ENCODE measurements at regions not wholly inside any gene's neighbourhood (a gene's known extent, or its start where the extent isn't known, plus 50 kb on each side); places are given as distances from the start of the nearest gene placed in this dataset.

GRCh38 chr3:59644479-59645402 lies 594.9 kb upstream of the CFAP20DC start:
- no peak for DNase-seq

DNA sequence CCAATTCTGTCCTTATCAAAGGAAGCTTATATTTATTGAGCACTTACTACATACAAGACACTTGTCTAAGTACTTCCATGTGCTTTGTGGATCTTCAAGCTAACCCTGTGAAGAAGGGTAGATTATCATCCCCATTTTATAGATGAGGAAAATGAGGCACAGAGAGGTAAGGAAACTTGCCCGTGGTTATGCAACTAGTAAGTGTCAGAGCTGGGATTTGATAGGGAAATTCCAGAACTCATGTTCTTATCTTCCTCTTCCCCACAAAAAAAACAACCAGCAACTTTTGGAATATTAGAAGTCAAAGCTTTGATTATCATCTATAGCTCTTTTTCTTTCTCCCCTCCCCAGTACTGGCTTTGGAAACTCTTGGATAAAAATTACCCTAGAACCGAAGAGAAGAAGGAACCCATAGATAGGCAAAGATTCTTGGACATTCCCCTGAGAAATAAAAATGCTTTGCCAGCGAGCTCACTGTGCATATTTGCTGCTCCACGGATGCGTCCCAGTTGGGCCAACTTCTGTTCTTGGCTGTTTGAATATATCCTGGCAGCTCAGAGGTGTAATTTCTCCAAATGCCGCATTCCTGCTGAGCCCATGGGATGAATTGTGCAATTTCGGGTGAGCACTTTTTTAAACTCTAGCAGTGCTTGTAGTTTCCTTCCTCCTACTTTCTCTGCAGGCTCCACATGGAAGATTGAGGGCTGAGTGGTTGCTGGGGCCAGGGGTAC lies 591.5 kb upstream of the CFAP20DC start:
- no peak for DNase-seq

DNA sequence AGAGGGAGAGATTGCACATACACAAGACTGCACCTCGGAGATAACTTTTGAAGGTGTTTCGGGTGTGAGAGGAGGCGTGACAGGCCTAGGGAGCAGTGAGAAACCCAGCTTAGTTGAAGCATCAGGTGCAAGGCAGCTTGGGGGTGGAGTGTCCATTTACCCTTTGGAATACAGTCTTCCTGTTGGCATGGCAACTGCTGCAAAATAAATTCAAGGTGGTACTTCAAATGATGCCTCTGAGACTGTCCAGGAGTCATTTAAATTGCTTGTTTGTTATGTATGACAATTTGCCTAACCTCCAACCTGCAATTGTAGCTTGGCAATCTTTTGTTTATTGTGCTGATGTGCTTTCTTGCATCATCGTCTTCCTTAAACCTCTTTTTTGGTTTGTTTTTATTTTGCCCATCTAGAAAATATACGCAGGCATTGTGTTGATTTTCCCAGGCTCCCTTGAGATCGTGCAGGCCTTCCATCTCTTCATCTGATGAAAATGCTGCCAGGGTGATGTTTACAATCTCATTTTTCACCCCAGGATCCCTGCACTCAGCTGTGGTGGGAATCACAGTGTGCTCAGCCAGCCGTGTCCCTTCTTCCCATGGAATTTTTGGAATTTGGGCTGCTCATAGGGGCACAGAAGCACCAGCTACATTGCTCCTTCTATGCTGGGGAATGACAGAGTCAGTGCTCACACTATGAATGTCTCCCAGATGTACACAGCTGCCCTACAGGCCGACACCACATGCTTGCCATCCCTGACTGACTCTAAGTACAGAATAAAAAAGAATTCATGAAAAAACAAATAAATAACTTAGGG lies 583.1 kb upstream of the CFAP20DC start:
- DNase-seq: no peak

- no peak for DNase-seq
Measured at GRCh38 chr3:59631482-59631881, 581.7 kb upstream of the CFAP20DC start.

GRCh38 chr3:59621037-59621436 lies 571.2 kb upstream of the CFAP20DC start:
- no peak for DNase-seq

DNA sequence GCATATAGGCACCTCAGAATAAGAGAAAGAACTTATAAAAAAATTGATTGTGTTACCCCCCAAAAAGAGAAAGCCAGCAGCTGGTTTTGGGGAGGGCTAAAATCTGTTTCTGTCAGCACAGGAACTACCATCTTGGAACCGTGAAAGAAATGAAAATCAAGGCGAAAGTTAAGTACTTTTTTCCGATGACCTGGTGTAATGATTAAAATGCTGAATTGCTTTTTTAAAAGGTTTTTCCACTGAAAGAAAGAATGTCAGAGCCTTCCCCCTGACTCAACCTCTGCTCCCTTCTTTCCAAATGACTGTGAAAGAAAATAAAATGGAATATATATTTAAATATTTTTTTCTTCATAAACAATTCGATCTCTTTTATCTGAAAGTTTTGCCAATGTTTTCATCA lies 570.5 kb upstream of the CFAP20DC start:
- no peak for DNase-seq

DNA sequence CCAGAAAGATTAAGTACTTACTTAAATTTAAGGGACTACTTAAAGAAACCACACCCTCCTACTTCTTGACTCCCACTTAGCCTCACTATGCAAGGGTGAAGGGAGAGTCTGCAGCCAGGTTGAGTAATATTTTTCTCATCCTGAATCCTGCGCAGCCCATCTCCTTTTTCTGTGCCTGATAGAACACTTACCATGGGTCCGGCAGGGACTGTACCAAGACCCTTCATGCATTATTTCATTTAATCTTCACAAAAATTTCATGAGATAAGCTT lies 562.6 kb upstream of the CFAP20DC start:
- no peak for DNase-seq

GRCh38 chr3:59611649-59612443 lies 562.0 kb upstream of the CFAP20DC start:
- DNase-seq: no peak

GRCh38 chr3:59609657-59610348 lies 560.0 kb upstream of the CFAP20DC start:
- no peak for DNase-seq

- DNase-seq: no peak
Measured at GRCh38 chr3:59608356-59608755, 558.5 kb upstream of the CFAP20DC start.

DNA sequence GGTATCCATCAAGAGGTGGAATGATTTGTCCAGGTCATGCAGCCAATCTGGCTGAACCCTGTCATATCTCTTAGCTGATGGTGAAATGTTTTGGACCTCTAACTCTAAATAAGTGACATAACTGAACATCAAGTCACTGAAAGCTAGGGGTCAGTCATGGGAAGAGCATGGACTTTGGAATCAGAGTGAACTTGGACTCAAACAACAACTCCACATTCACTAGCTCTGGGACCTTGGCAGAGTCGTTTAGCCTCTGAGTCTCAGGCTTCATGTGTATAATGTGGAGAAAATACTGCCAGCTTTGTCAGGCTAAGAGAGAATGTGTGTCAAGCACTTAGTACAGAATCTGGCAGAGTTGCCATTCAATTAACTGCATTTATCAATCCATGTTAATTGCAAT lies 557.8 kb upstream of the CFAP20DC start:
- DNase-seq: no peak

- DNase-seq: no peak
Measured at GRCh38 chr3:59606638-59607266, 556.9 kb upstream of the CFAP20DC start.

GRCh38 chr3:59605944-59606534 lies 556.2 kb upstream of the CFAP20DC start:
- DNase-seq: no peak

DNA sequence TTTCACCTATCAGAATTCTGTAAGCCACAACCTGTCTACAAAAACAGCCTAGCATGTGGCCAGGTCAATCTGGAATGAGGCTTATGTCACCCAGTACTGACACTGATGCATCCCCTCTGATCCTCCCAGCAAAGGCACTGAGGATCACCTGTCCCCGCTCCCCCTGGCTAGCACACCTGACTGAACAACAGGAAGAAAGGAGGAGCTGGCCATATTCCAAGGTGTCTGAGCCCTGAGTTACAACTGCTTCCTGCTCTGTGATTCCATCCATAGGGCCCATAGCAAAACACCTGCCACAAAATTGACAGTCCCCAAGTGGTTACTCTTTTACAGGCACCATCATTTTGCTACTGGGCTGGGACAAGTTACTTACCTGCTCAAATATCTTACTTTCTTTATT lies 555.5 kb upstream of the CFAP20DC start:
- no peak for DNase-seq

DNA sequence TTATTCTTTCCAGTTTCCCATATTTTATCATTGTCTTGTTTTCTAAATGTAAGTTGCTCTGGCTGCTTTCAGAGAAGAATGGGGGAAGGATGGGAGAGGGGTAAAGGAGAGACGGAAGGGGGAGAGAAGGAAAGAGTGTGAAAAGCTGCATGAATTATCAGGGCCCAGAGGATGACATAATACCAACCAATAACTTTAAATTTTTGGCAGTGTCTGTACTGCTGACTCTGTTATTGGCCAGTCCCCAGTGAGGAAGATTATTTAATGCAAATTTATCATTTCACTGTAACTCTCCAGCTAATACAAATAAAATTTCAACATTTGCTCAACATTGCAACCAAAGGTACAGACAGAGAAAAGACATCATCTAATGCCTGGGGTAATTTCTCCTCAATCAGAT lies 551.7 kb upstream of the CFAP20DC start:
- DNase-seq: no peak

- DNase-seq: no peak
Measured at GRCh38 chr3:59600631-59601030, 550.8 kb upstream of the CFAP20DC start.

GRCh38 chr3:59596741-59597140 lies 546.9 kb upstream of the CFAP20DC start:
- no peak for DNase-seq

DNA sequence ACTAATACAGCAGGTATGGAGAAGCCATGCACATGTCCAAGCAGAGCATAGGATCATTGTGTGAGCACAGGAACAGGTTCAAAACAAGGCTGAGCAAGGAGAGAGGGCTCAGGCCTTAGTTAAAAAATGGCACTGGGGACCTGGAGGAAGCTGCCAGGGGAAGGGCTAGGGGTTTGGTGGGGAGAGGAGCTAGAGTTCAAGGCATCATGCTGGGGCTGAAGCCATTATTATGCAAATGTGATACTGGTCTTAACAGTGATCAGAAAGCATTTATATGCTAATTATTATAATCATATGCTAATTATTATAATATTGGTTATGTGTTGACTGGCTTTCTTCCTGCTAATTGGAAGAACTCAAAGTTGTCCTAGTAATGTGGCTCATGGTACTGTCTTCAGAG lies 546.0 kb upstream of the CFAP20DC start:
- no peak for DNase-seq

DNA sequence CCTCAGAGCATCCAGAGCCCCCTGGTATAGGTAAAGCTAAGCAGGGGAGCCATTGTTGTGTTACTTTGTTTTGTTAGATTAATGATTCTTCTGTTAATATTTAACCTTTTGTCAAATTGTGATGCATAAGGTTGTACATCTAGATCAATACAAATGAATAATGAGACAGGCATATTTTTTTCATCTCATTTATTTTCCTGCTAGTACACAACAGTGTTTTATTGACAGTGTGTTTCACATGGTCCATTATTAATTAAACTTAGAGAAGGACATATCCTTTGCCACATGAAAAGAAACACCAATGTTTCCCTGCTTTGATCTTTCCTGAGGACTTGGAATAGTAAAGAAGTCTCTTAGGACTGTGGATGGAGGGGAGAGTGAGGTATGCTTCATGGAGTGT lies 543.6 kb upstream of the CFAP20DC start:
- no peak for DNase-seq

GRCh38 chr3:59580996-59581395 lies 531.2 kb upstream of the CFAP20DC start:
- no peak for DNase-seq

DNA sequence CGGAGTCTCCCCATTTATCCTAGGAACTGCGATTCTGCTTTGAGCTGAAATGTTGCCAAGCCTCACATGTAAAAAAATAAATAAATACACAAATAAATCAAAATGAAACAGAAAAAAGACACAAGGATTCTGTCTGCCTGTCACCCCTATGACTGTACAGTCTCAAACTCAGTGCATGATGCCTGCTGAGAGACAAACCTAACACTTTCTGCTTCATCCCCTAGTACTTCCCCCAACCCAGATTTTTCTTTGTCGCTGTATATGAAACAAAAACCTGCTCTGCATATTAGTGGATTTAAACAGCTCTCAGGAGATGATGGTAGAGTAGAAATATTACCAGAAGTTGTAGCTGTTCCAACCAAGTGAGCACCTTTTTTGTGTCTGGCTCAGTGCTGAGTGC lies 530.7 kb upstream of the CFAP20DC start:
- no peak for DNase-seq
